CD4-positive, alpha-beta T cell treated with Interleukin-6 for 4 hours (primary cell): ENCODE measurements at regions not wholly inside any gene's neighbourhood (a gene's known extent, or its start where the extent isn't known, plus 50 kb on each side); places are given as distances from the start of the nearest gene placed in this dataset.

Experiments used
- DNase-seq: peaks from one replicate; pipeline ENCODE4 v3.0.0-alpha.2; 2020; ENCODE audit warnings: mixed read lengths

DNA sequence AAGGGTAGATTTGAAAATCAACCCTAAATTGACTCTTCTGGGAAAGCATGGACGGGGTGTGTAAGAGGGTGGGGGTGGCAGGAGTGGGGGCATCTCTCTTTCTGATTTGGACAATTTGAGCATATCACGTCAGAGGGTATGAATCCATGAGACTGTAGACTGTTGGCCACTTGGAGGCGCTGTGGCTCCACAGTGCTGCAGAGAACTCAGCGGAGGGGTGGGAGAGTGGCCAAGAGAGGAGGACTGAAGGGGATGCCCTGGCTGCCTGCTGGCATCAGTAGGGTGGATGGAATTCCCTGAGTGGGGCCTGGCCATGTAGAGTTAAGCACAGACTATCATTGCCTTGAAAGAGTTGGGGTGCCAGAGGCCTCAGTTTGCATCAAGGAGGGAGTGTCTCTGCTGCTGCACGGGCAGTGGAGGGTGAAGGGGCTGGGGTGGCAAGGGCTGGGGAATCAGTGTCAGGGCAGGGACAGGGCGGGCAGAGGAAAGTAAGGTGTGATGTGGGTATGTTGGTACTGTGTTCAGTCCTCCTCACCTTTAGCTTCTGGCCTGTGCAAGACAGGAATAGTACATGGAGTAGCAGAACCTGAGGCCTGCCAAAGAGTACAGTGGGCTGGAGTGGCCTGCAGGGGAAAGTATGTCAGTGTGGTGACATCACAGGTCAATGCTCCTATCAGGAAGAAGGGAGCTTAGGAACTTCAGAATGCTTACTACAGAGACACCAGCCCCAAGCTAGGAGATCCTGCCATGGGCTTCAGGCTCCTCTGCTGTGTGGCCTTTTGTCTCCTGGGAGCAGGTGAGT lies 133.5 kb upstream of the PRSS58 start:
- peak; percentile 59 for DNase-seq

GRCh38 chr7:142389544-142389943 lies 131.7 kb upstream of the PRSS58 start:
- DNase-seq = no peak

GRCh38 chr7:142385491-142386340 lies 127.9 kb upstream of the PRSS58 start:
- DNase-seq = peak; percentile 55

DNA sequence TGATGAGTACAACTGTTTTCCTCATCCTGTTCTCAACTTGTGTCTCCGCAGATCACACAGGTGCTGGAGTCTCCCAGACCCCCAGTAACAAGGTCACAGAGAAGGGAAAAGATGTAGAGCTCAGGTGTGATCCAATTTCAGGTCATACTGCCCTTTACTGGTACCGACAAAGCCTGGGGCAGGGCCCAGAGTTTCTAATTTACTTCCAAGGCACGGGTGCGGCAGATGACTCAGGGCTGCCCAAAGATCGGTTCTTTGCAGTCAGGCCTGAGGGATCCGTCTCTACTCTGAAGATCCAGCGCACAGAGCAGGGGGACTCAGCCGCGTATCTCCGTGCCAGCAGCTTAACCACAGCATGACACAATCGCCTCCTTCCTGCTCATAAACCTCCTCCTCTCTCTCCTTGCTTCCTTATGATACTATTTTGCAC lies 126.7 kb upstream of the PRSS58 start:
- peak; percentile 62 for DNase-seq

GRCh38 chr7:142383841-142384492 lies 126.1 kb upstream of the PRSS58 start:
- peak; percentile 22 for DNase-seq

DNA sequence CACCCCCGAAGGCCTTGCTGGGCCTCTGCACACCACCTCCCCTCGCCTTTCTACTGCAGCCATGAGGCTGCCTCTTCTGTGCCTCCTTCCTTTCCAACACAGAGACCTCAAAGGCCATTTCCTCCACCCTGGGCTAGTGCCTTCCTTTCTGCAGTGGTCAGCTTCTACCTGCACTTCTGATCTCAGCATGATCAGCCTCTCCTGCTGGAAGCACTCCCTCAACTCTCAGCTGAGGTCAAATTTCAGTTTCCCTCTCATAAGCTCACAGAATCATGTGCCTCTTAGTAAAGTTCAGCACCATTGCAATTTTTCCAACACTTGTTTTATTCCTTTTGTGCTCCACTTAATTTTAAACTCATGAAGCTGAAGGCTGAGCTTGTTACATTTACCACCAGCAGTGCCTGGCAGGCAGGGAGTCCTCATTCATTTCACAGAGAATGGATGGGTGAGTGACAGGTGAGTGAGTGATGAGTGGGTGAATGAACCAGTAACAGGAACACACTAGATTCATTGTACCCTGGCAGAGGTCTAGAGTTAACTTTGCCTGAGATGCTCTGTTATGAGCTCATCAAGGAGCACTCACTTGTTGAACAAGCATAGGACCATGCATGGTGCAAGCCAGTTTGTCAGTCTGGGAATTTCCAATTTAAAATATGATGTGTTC lies 124.0 kb upstream of the PRSS58 start:
- DNase-seq = no peak

- DNase-seq = no peak
These were observed 122.2 kb upstream of the PRSS58 start for GRCh38 chr7:142380069-142380468.

DNA sequence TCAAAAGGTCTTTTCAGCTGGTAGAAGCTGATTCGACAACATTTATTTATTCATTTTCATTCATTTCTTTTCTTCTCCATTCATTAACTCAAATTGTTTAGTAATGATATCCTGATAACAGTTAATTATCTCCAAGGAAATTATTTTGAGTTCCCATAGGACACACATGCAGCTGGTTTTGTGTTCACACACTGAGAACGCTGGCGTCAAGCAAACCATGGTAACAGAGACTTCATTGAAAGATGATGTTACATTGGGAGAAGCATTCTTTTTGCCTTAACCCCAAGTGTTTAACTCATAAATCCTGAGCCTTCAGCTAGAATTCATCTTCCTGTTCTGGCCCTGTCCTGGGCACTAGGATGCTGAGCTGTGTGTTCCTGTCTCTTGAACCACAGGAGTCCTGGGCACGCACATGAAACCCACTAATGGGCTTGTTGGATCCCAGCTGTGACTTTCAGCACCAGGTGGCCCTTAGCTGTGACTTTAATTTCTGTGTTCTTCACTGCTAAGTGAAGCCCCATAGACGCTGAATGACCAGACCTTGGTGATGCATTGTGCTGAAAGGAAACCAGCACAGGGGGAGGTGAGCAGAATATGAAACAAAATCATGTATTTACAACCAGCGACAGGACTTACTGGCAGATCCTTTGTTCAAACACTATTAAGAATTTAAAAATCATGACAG lies 121.5 kb upstream of the PRSS58 start:
- DNase-seq = no peak

GRCh38 chr7:142377567-142377966 lies 119.7 kb upstream of the PRSS58 start:
- DNase-seq = no peak

DNA sequence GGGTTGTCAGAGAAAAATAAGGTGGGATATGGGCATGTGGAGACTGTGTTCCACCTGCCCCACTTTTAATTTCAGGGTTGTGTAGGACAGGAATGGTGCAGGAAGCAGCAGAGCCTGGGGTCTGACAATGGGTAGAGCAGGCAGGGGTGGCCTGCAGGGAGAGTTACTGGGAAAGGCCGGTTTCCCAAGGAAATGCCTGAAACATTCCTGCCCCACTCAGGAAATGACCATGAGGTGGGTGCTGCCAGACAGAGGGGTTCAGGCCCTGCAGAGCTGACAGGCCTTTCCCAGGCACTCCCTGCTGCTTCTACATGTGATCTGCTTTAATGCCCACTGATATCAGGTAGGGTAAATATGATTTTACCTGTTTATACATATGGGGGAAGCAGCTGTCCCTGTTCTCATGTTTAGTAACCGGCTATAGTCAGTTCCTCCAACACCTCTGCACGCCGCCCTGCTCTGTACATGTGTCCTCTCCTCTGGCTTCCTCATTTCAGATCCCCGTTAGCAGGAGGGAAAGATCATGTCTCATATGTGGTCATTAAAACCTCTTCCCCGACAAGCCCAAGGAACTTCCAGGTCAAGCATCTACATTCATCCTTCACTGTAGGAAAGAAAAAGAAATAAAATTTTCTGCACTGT lies 118.6 kb upstream of the PRSS58 start:
- DNase-seq = no peak

GRCh38 chr7:142375710-142376313 lies 118.0 kb upstream of the PRSS58 start:
- DNase-seq = peak; percentile 35

DNA sequence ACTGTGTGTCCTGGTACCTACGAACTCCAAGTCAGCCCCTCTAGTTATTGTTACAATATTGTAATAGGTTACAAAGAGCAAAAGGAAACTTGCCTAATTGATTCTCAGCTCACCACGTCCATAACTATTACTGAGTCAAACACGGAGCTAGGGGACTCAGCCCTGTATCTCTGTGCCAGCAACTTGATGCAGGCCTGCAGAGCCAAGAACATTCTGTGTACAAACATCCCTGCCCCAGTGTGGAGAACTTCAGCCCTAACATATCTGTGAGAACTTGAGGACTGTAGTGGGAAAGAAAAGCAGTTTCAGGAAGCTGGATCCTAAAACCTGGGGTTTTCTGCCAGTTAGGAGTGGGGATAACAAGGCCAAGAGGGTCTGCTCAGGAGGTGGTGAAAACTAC lies 114.9 kb upstream of the PRSS58 start:
- no peak for DNase-seq

- no peak for DNase-seq
These were observed 113.9 kb upstream of the PRSS58 start for GRCh38 chr7:142371586-142372377.

- DNase-seq = no peak
These were observed 107.6 kb upstream of the PRSS58 start for GRCh38 chr7:142365410-142365842.

- no peak for DNase-seq
These were observed 106.7 kb upstream of the PRSS58 start for GRCh38 chr7:142364551-142364950.

DNA sequence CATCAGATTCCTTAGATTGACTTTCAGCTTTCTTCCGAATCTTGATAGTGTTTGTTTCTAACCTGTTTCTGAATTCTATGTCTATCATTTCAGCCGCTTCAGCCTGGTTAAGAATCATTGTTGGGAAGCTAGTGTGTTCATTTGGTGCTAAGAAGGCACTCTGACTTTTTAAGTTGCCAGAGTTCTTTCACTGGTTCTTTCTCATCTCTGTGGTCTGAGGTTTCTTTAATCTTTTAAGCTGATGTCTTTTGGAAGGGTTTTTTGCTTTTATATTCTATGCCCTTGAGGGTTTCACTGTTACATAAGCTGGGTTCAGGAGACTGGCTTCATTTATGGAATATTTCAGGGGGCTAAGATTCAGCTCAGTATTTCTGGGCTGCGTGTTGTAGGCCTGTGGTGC lies 104.5 kb upstream of the PRSS58 start:
- DNase-seq = no peak

DNA sequence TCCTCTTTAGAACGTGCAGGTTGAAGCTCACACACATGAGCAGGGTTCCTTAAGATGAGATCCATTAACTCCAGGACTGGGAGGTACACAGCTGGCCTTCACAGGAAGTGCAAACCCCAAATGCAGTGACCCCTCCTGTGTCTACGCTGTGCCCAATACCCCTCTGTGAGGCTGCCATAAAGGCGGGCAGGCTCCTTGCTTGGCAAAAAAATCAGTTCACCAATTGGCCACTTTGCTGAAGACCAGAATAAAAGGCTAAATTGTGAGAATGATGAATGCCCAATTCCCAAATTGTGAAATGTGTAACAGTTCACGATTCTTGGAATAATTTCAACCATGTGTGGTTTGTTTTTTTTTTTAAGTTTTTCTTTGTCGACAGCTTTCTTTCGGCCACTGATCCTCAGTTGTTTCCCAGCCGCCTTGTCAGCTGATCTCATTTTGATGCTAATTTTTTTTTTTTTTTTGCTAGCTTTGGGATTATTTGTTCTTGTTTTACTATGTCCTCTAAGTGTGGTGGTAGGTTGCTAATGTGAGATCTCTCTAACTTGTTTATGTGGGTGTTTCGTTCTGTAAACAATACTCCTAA lies 101.9 kb upstream of the PRSS58 start:
- DNase-seq = no peak

DNA sequence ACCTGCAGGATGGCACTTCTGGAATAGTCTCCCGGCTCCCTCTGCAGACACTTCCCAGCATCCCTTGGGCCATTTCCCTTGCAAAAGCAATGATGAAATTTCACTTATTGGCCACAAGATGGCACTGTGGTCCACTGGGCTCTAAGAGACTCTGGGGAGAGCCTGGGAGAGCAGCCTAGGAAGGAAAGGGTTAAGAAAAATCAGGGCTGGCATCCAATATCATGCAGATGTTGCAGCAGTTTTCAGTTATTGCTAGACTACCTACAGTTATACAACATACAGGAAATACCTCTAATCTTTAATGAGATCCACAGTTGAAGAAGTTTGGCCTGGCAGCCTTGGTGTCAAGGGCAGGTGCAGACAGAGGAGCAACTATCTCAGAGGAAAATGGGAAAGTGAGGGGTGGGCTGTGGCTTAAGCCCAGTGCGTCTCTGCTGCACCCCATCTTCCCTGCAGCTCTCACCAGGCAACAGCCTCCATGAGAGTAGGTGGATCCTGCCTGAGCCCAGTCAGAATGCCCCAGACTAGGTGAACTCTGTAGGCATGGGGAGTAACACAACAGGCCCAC lies 100.2 kb upstream of the PRSS58 start:
- peak; percentile 36 for DNase-seq

DNA sequence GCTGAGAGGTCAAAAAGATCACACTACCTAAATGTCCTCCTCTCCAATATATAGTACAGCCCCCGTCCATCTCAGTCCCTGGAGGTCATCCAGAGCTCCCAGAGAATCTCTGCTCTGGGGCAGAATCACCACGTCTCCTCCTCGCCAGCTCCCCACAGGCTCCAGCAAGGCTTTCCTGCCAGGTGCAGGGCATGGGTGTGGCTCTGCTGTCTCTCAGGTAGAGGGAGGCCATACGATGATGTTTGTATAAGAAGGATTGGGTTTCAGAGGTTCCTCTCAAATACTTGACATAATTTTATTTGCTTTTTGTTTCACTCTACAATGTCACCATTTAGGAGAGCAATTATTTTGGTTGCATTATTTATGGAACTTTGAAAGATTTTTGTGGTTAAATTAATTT lies 98.3 kb upstream of the PRSS58 start:
- DNase-seq = no peak

GRCh38 chr7:142355328-142355727 lies 97.5 kb upstream of the PRSS58 start:
- DNase-seq = no peak
